ENCODE measurements at regions not wholly inside any gene's neighbourhood (a gene's known extent, or its start where the extent isn't known, plus 50 kb on each side); places are given as distances from the start of the nearest gene placed in this dataset.

DNA sequence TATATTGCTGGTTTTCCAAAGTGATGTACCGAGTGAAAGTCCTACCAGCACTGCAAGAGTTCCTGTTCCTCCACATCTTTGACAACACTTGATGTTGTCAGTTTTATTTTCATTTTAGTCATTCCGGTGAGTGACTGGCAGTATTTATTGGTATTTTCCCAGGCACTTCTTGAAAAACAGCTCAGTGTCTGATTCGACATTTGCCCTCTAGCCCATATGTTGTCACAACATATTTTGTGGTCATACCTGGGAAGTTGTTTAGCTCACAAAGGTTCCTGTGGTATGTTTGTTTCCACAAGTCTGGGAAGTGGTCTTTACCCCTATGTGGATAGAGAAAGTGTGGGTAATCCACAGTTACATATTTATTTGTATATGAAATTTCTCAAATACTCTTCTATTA, 463.6 kb downstream of the HAPSTR1 start:
- Histone ChIP-seq H3K79me2 (ENCODE audit: insufficient read depth, low read length) (no peaks in the 10 kb centered on the region), H3K9me3 (ENCODE audit: low read length) (no peaks in the 10 kb centered on the region), H3K27ac (ENCODE audit: low read depth, low read length, poor library complexity, severe bottlenecking) (no peak overlapping the region), H3K9ac (ENCODE audit: low read length) (no peak overlapping the region), H3K4me2 (ENCODE audit: low read length) (no peak overlapping the region), H3K4me3 (ENCODE audit: low read depth, low read length, poor library complexity, severe bottlenecking) (no peak overlapping the region), H3K4me1 (ENCODE audit: insufficient read depth, low read length, severe bottlenecking) (no peaks in the 10 kb centered on the region), H2AFZ (ENCODE audit: low read length) (no peak overlapping the region), H3F3A (ENCODE audit: insufficient read depth, low read length) (no peaks in the 10 kb centered on the region), H4K20me1 (ENCODE audit: insufficient read depth, low read length) (no peaks in the 10 kb centered on the region), H3K27me3 (ENCODE audit: insufficient read depth, low read length) (no peaks in the 10 kb centered on the region), H3K36me3 (ENCODE audit: insufficient read depth, low read length) (no peaks in the 10 kb centered on the region), H3K9me2 (ENCODE audit: low read depth, low read length) (no peaks in the 10 kb centered on the region)
- no peak for TF ChIP-seq EZH2 (IDR thresholded peaks at IDR 0.05; ENCODE audit: borderline replicate concordance, low read length)
- TF ChIP-seq, protein P1, sequence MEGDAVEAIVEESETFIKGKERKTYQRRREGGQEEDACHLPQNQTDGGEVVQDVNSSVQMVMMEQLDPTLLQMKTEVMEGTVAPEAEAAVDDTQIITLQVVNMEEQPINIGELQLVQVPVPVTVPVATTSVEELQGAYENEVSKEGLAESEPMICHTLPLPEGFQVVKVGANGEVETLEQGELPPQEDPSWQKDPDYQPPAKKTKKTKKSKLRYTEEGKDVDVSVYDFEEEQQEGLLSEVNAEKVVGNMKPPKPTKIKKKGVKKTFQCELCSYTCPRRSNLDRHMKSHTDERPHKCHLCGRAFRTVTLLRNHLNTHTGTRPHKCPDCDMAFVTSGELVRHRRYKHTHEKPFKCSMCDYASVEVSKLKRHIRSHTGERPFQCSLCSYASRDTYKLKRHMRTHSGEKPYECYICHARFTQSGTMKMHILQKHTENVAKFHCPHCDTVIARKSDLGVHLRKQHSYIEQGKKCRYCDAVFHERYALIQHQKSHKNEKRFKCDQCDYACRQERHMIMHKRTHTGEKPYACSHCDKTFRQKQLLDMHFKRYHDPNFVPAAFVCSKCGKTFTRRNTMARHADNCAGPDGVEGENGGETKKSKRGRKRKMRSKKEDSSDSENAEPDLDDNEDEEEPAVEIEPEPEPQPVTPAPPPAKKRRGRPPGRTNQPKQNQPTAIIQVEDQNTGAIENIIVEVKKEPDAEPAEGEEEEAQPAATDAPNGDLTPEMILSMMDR (IDR thresholded peaks at IDR 0.05; ENCODE audit: low read length): no peak

DNA sequence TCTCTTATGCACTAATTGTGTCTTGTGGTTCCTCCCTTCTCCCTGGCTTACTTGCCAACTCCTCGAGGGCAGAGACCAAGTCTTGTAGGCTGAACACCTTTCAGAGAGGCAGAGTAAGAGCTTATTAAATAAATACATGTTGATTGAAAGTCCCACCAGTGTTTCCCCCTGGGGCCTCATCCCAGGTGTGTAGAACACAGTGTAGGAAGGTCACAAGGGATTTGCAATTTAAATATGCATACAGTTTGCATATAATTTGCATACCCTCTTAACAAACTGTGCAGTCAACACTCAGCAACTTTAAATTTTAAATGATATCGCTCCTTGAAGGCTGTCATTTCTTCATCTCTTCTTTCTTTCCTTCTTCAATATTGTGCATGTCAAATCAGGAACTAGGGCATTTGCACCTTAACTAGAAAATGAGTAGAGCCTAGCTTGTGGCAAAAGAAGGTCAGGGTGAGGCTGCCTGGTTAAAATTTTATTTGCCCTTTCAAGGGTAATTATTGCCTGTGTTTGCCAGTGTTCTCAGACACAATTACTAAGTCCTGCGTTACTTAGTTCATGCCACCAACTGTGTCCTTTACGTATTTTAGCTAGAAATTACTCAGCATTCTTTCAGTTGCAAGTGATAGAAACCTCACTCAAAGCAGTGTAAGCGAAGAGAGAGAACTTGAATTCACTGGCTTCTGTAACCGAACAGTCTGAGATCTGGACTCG, 465.7 kb downstream of the HAPSTR1 start:
- H3K27ac ChIP-seq (ENCODE audit: low read depth, low read length, poor library complexity, severe bottlenecking): no peak overlapping the region
- H3K4me3 ChIP-seq (ENCODE audit: low read depth, low read length, poor library complexity, severe bottlenecking): no peak overlapping the region
- H3K9me3 ChIP-seq (ENCODE audit: low read length): no peaks in the 10 kb centered on the region
- TF ChIP-seq, protein P1 (IDR thresholded peaks at IDR 0.05; ENCODE audit: low read length): no peak
- TF ChIP-seq EZH2 (IDR thresholded peaks at IDR 0.05; ENCODE audit: borderline replicate concordance, low read length): no peak
- no peaks in the 10 kb centered on the region for H3K36me3 ChIP-seq (ENCODE audit: insufficient read depth, low read length)
- no peak overlapping the region for H3K4me2 ChIP-seq (ENCODE audit: low read length)
- no peaks in the 10 kb centered on the region for H4K20me1 ChIP-seq (ENCODE audit: insufficient read depth, low read length)
- H2AFZ ChIP-seq (ENCODE audit: low read length): no peak overlapping the region
- H3K4me1 ChIP-seq (ENCODE audit: insufficient read depth, low read length, severe bottlenecking): no peaks in the 10 kb centered on the region
- no peaks in the 10 kb centered on the region for H3K79me2 ChIP-seq (ENCODE audit: insufficient read depth, low read length)
- H3K9me2 ChIP-seq (ENCODE audit: low read depth, low read length): no peaks in the 10 kb centered on the region
- no peaks in the 10 kb centered on the region for H3F3A ChIP-seq (ENCODE audit: insufficient read depth, low read length)
- no peaks in the 10 kb centered on the region for H3K27me3 ChIP-seq (ENCODE audit: insufficient read depth, low read length)
- no peak overlapping the region for H3K9ac ChIP-seq (ENCODE audit: low read length)

DNA sequence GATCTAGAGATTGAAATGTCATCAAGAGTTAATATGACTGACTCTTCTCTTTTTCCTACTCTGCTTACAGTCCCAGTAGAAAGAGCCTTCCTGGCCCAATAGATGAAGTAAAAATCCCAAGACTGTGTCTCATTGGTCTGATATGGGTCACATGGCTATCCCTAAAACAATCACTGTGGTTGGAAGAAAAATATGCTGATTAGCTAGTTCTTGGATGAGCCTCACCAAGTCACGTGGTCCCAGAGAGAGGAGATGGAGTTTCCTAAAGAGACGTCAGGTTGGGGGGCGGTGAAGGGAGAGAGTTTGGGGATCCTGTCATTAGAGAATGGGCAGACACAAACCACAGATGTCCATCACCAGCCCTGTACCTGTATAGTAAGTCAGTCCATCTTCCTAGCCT, 466.3 kb downstream of the HAPSTR1 start:
- Histone ChIP-seq H3K4me1 (ENCODE audit: insufficient read depth, low read length, severe bottlenecking) (no peaks in the 10 kb centered on the region), H4K20me1 (ENCODE audit: insufficient read depth, low read length) (no peaks in the 10 kb centered on the region), H3K9ac (ENCODE audit: low read length) (no peak overlapping the region), H3K9me3 (ENCODE audit: low read length) (no peaks in the 10 kb centered on the region), H3F3A (ENCODE audit: insufficient read depth, low read length) (no peaks in the 10 kb centered on the region), H3K79me2 (ENCODE audit: insufficient read depth, low read length) (no peaks in the 10 kb centered on the region), H3K4me2 (ENCODE audit: low read length) (no peak overlapping the region), H3K4me3 (ENCODE audit: low read depth, low read length, poor library complexity, severe bottlenecking) (no peak overlapping the region), H3K36me3 (ENCODE audit: insufficient read depth, low read length) (no peaks in the 10 kb centered on the region), H2AFZ (ENCODE audit: low read length) (no peak overlapping the region), H3K9me2 (ENCODE audit: low read depth, low read length) (no peaks in the 10 kb centered on the region), H3K27me3 (ENCODE audit: insufficient read depth, low read length) (no peaks in the 10 kb centered on the region), H3K27ac (ENCODE audit: low read depth, low read length, poor library complexity, severe bottlenecking) (no peak overlapping the region)
- TF ChIP-seq, protein P1 (IDR thresholded peaks at IDR 0.05; ENCODE audit: low read length): no peak
- TF ChIP-seq EZH2 (IDR thresholded peaks at IDR 0.05; ENCODE audit: borderline replicate concordance, low read length): no peak

All from OCI-LY1 (cell line).